ENCODE measurements at regions not wholly inside any gene's neighbourhood (a gene's known extent, or its start where the extent isn't known, plus 50 kb on each side); places are given as distances from the start of the nearest gene placed in this dataset.

GRCh38 chr5:26813235-26813634 lies 225.2 kb downstream of the CDH9 start:
- no peaks in the 10 kb centered on the region for H3K79me2 ChIP-seq (ENCODE audit: insufficient read depth, low read length)
- H3K23ac ChIP-seq (ENCODE audit: insufficient read length, low read depth, low read length), result no peak overlapping the region
- no peak overlapping the region for H2BK20ac ChIP-seq (ENCODE audit: low read depth, low read length, poor library complexity, severe bottlenecking)
- no peaks in the 10 kb centered on the region for H3K9me3 ChIP-seq (ENCODE audit: control insufficient read depth, low read depth, low read length)
- no peak overlapping the region for H2AFZ ChIP-seq (ENCODE audit: low read length)
- Mint-ChIP-seq H3K36me3 (ENCODE audit: insufficient read depth in 1 of 3, low read depth in 3 of 3) (peaks cover 4 to 22% (median 5%) of the 10 kb centered on the region in 3 experiments), H3K27ac (no peak overlapping the region; a peak in 1 of 7 replicates), H3K4me3 (no peak overlapping the region), H3K27me3 (ENCODE audit: low read depth) (no peaks in the 10 kb centered on the region; the same call in 1 of the 2 replicates), H3K9me3 (peaks cover 15 to 21% of the 10 kb centered on the region in 2 experiments; a peak in 4 of 5 replicates), H3K4me1 (no peaks in the 10 kb centered on the region)
- no peak overlapping the region for H4K8ac ChIP-seq (replicated peaks; ENCODE audit: insufficient read length, low read depth, low read length)
- H4K5ac ChIP-seq (ENCODE audit: insufficient read length, low read depth, low read length), result no peak overlapping the region
- H3K79me1 ChIP-seq (ENCODE audit: insufficient read depth, low read depth, low read length, poor library complexity, severe bottlenecking), result no peaks in the 10 kb centered on the region
- H4K20me1 ChIP-seq (ENCODE audit: control insufficient read depth, insufficient read depth, insufficient read length), result no peaks in the 10 kb centered on the region
- H3K27me3 ChIP-seq (ENCODE audit: insufficient read depth, low read length), result no peaks in the 10 kb centered on the region
- H2BK5ac ChIP-seq (ENCODE audit: insufficient read length, low read length), result no peak overlapping the region
- no peaks in the 10 kb centered on the region for H3K23me2 ChIP-seq (ENCODE audit: insufficient read length, low read depth, low read length, poor library complexity, severe bottlenecking)
- WGBS (ENCODE audit: extremely low coverage, insufficient read length, low lambda C conversion rate), result no CpG with 5 or more reads among the region's 7 CpGs
- no peak overlapping the region for H3K9ac ChIP-seq (ENCODE audit: extremely low read depth, insufficient read length, low read length)
- H3K56ac ChIP-seq (ENCODE audit: insufficient read length, low read depth, low read length), result no peak overlapping the region
- H2AK5ac ChIP-seq (ENCODE audit: insufficient read length, low read length), result no peak overlapping the region
- H3K14ac ChIP-seq (ENCODE audit: insufficient read depth, low read length), result no peak overlapping the region; the same call in 1 of the 2 replicates
- no peak overlapping the region for H2BK15ac ChIP-seq (ENCODE audit: low read depth, low read length)
- no peak overlapping the region for H3K27ac ChIP-seq (ENCODE audit: insufficient read length, low read depth, low read length)
- H3K4ac ChIP-seq (ENCODE audit: low read depth, low read length), result no peak overlapping the region
- H2BK12ac ChIP-seq (ENCODE audit: insufficient read length, low read depth, low read length), result no peak overlapping the region
- DNase-seq, result peak; percentile 51
- H2BK120ac ChIP-seq (ENCODE audit: low read depth, low read length, poor library complexity, severe bottlenecking), result no peak overlapping the region
- no peaks in the 10 kb centered on the region for H3K4me1 ChIP-seq (ENCODE audit: insufficient read depth, low read length)
- TF ChIP-seq, protein P1, sequence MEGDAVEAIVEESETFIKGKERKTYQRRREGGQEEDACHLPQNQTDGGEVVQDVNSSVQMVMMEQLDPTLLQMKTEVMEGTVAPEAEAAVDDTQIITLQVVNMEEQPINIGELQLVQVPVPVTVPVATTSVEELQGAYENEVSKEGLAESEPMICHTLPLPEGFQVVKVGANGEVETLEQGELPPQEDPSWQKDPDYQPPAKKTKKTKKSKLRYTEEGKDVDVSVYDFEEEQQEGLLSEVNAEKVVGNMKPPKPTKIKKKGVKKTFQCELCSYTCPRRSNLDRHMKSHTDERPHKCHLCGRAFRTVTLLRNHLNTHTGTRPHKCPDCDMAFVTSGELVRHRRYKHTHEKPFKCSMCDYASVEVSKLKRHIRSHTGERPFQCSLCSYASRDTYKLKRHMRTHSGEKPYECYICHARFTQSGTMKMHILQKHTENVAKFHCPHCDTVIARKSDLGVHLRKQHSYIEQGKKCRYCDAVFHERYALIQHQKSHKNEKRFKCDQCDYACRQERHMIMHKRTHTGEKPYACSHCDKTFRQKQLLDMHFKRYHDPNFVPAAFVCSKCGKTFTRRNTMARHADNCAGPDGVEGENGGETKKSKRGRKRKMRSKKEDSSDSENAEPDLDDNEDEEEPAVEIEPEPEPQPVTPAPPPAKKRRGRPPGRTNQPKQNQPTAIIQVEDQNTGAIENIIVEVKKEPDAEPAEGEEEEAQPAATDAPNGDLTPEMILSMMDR (conservative IDR thresholded peaks at IDR 0.05), result peak; percentile 31; the same call in 2 of the 3 replicates
- no peak overlapping the region for H4K91ac ChIP-seq (ENCODE audit: insufficient read length, low read depth, low read length)
- H3K18ac ChIP-seq (ENCODE audit: insufficient read length, low read depth, low read length), result no peak overlapping the region
- no peak overlapping the region for H3T11ph ChIP-seq (ENCODE audit: low read length)
- H3K4me2 ChIP-seq (ENCODE audit: insufficient read depth, insufficient read length, low read length), result no peak overlapping the region
